Cardiac muscle cell (in vitro differentiated cells and primary cell): ENCODE measurements at regions not wholly inside any gene's neighbourhood (a gene's known extent, or its start where the extent isn't known, plus 50 kb on each side); places are given as distances from the start of the nearest gene placed in this dataset.

Source experiments
- DNase-seq, 2 donors: peaks; one replicate each; pipeline versions ENCODE4 v3.0.0 to v3.0.0-alpha.2; 2010 to 2017; ENCODE audit warnings: low read depth in 1 of 2, low spot score in 1 of 2
- H3K27ac ChIP-seq: fragments of 200-600 bp; sonication (generic); 2 replicates; pipeline ENCODE4 v1.5.1; 2016
- H3K27me3 ChIP-seq: fragments of 200-600 bp; sonication (generic); 2 replicates; pipeline ENCODE4 v1.6.0; 2016; ENCODE audit warnings: control low read depth
- H3K36me3 ChIP-seq: fragments of 200-600 bp; sonication (generic); 2 replicates; pipeline ENCODE4 v1.5.1; 2016; ENCODE audit warnings: control low read depth
- H3K4me1 ChIP-seq: fragments of 200-600 bp; sonication (generic); 2 replicates; pipeline ENCODE4 v1.8.1; 2017; ENCODE audit warnings: low read depth, mild to moderate bottlenecking, mixed run types
- H3K4me3 ChIP-seq: fragments of 200-600 bp; sonication (generic); 2 replicates; pipeline ENCODE4 v1.5.1; 2016; ENCODE audit warnings: mild to moderate bottlenecking
- H3K9me3 ChIP-seq: fragments of 200-600 bp; sonication (generic); 2 replicates; pipeline ENCODE4 v1.5.1; 2017; ENCODE audit warnings: low read depth, mild to moderate bottlenecking, control low read depth
- CTCF ChIP-seq: IDR thresholded peaks from 2 replicates; pipeline ENCODE4 v1.5.1; 2012; ENCODE audit warnings: low read depth, mild to moderate bottlenecking, low read length

GRCh38 chr2:15687243-15687642 lies 95.6 kb downstream of the DDX1 start:
- Histone ChIP-seq H3K4me1 (no peaks in the 10 kb centered on the region), H3K9me3 (no peaks in the 10 kb centered on the region), H3K27ac (no peak overlapping the region), H3K36me3 (no peaks in the 10 kb centered on the region), H3K27me3 (no peaks in the 10 kb centered on the region), H3K4me3 (no peak overlapping the region)
- TF ChIP-seq CTCF: no peak
- no peak for DNase-seq

- no peaks in the 10 kb centered on the region for H3K4me1 ChIP-seq
- H3K36me3 ChIP-seq: no peaks in the 10 kb centered on the region
- no peak for DNase-seq
- no peaks in the 10 kb centered on the region for H3K9me3 ChIP-seq
- H3K27ac ChIP-seq: no peak overlapping the region
- H3K27me3 ChIP-seq: no peaks in the 10 kb centered on the region
- TF ChIP-seq CTCF: no peak
- H3K4me3 ChIP-seq: no peak overlapping the region
These were observed 96.1 kb downstream of the DDX1 start for GRCh38 chr2:15687720-15688119.

GRCh38 chr2:15688924-15689568 lies 97.4 kb downstream of the DDX1 start:
- H3K36me3 ChIP-seq: no peaks in the 10 kb centered on the region

GRCh38 chr2:15689654-15690053 lies 98.0 kb downstream of the DDX1 start:
- no peak overlapping the region for H3K4me3 ChIP-seq
- H3K27ac ChIP-seq: no peak overlapping the region
- DNase-seq: no peak
- H3K9me3 ChIP-seq: no peaks in the 10 kb centered on the region
- H3K36me3 ChIP-seq: no peaks in the 10 kb centered on the region
- no peak for TF ChIP-seq CTCF
- no peaks in the 10 kb centered on the region for H3K4me1 ChIP-seq
- no peaks in the 10 kb centered on the region for H3K27me3 ChIP-seq

More at GRCh38 chr2:15688924-15689568, 97.4 kb downstream of the DDX1 start:
- TF ChIP-seq CTCF: no peak
- Histone ChIP-seq H3K4me1 (no peaks in the 10 kb centered on the region), H3K4me3 (no peak overlapping the region), H3K27ac (no peak overlapping the region), H3K9me3 (no peaks in the 10 kb centered on the region), H3K27me3 (no peaks in the 10 kb centered on the region)
- DNase-seq: no peak

GRCh38 chr2:15691586-15692310 lies 100.1 kb downstream of the DDX1 start:
- H3K9me3 ChIP-seq: no peaks in the 10 kb centered on the region
- no peak overlapping the region for H3K27ac ChIP-seq
- no peak overlapping the region for H3K4me3 ChIP-seq
- no peaks in the 10 kb centered on the region for H3K36me3 ChIP-seq
- no peak for DNase-seq
- TF ChIP-seq CTCF: no peak
- H3K27me3 ChIP-seq: no peaks in the 10 kb centered on the region
- H3K4me1 ChIP-seq: no peaks in the 10 kb centered on the region
